ENCODE measurements at regions not wholly inside any gene's neighbourhood (a gene's known extent, or its start where the extent isn't known, plus 50 kb on each side); places are given as distances from the start of the nearest gene placed in this dataset.
"Not testable (repeated sequence)": the region's sequence is repeated elsewhere in the genome, so short reads cannot be mapped to it uniquely, and the experiment has no call there.

DNA sequence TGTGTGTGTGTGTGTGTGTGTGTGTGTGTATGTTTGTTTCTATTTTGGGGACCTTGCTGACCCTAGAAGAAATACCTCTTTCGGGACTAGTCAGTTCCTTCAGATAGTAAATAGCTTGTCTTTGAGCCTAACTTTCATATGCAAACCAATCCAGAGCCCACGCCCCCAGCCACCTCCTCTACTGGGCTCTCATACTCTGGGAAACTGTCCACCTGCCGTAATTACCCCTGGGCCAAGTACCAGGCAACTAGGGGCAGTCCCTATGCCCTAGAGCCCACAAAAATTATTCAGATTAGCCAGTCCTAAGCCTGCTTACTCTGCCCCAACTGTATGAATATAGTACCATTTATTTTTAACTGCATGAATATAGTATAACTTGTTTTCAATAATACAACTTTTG is 970.4 kb downstream of the EPHA4 start:
- in situ Hi-C loops (cut with MboI; ENCODE audit: low pct_unique_long_range_greater_than_20kb, low sequenced_read_pairs, unreplicated experiment) = no loop called here
- no peak for TF ChIP-seq CTCF (IDR thresholded peaks at IDR 0.05; ENCODE audit: extremely low read depth, insufficient read depth, missing control alignments)
- no peak for DNase-seq (ENCODE audit: low spot score)

- in situ Hi-C loops (cut with MboI; ENCODE audit: low pct_unique_long_range_greater_than_20kb, low sequenced_read_pairs, unreplicated experiment); DNase-seq (ENCODE audit: low spot score): not testable (repeated sequence)
Observed at GRCh38 chr2:220613004-220613403, 959.1 kb downstream of the EPHA4 start.

- DNase-seq (ENCODE audit: low spot score) = no peak
- in situ Hi-C loops (cut with MboI; ENCODE audit: low pct_unique_long_range_greater_than_20kb, low sequenced_read_pairs, unreplicated experiment) = no loop called here
- no peak for TF ChIP-seq CTCF (IDR thresholded peaks at IDR 0.05; ENCODE audit: extremely low read depth, insufficient read depth, missing control alignments)
Observed at GRCh38 chr2:220614064-220614463, 958.0 kb downstream of the EPHA4 start.

- TF ChIP-seq CTCF (IDR thresholded peaks at IDR 0.05; ENCODE audit: extremely low read depth, insufficient read depth, missing control alignments) = no peak
- in situ Hi-C loops (cut with MboI; ENCODE audit: low pct_unique_long_range_greater_than_20kb, low sequenced_read_pairs, unreplicated experiment) = no loop called here
Observed at GRCh38 chr2:220619525-220620220, 952.4 kb downstream of the EPHA4 start.

DNA sequence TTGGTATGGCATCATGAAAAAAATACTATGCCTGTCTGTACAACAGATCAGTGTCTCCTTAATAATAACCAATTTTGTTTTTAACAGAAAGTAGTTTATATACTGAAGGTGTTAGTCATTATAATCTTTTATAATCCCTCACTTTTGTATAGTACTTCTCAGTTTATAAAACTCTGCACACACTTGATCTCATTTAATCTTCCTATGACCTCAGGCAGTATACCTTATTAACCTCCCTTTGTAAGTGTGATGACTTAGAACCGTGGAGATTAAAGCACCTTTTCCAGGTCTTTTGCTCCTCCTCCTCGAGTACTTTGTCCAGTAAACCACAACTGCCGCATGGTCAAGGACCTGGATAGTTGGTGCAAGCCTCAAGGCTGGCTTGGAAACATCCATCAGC is 945.5 kb downstream of the EPHA4 start:
- in situ Hi-C loops (cut with MboI; ENCODE audit: low pct_unique_long_range_greater_than_20kb, low sequenced_read_pairs, unreplicated experiment) = no loop called here
- TF ChIP-seq CTCF (IDR thresholded peaks at IDR 0.05; ENCODE audit: extremely low read depth, insufficient read depth, missing control alignments) = no peak
- DNase-seq (ENCODE audit: low spot score) = no peak

More at GRCh38 chr2:220619525-220620220, 952.4 kb downstream of the EPHA4 start:
- no peak for DNase-seq (ENCODE audit: low spot score)

DNA sequence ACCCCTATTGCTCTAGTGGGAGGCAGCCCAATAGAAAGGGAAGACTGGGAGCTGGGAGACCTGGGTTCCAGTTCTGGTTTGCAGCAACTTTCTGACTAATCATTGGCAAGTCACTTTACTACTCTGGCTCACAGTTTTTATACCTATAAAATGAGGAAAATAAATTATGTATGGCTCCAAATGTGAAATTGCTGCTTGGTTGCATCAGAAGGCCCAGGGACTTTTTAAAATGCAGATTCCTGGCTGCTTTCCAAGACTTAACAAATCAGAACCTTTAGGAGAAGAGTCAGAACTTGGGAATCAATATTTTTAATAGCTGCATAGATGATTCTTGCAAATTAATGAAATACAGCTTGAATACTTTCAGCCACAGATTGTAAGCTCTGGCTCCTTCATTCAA is 943.9 kb downstream of the EPHA4 start:
- no peak for TF ChIP-seq CTCF (IDR thresholded peaks at IDR 0.05; ENCODE audit: extremely low read depth, insufficient read depth, missing control alignments)
- no peak for DNase-seq (ENCODE audit: low spot score)
- in situ Hi-C loops (cut with MboI; ENCODE audit: low pct_unique_long_range_greater_than_20kb, low sequenced_read_pairs, unreplicated experiment) = no loop called here

GRCh38 chr2:220641137-220641536 is 931.0 kb downstream of the EPHA4 start:
- no peak for TF ChIP-seq CTCF (IDR thresholded peaks at IDR 0.05; ENCODE audit: extremely low read depth, insufficient read depth, missing control alignments)
- in situ Hi-C loops (cut with MboI; ENCODE audit: low pct_unique_long_range_greater_than_20kb, low sequenced_read_pairs, unreplicated experiment) = no loop called here
- no peak for DNase-seq (ENCODE audit: low spot score)
